ENCODE measurements at regions not wholly inside any gene's neighbourhood (a gene's known extent, or its start where the extent isn't known, plus 50 kb on each side); places are given as distances from the start of the nearest gene placed in this dataset.
A peak's percentile ranks its signal among the peaks of the same experiment; 100 is the strongest.
"Not testable (repeated sequence)": the region's sequence is repeated elsewhere in the genome, so short reads cannot be mapped to it uniquely, and the experiment has no call there.

- no peak for DNase-seq (ENCODE audit: low spot score)
Measured at GRCh38 chrX:13518126-13518525, 51.3 kb upstream of the EGFL6 start.

- no peak for DNase-seq (ENCODE audit: low spot score)
Measured at GRCh38 chrX:13515211-13515930, 54.0 kb upstream of the EGFL6 start.

- no peak for DNase-seq (ENCODE audit: low spot score)
Measured at GRCh38 chrX:13511944-13512330, 57.5 kb upstream of the EGFL6 start.

- DNase-seq (ENCODE audit: low spot score), result no peak
Measured at GRCh38 chrX:13511241-13511943, 58.0 kb upstream of the EGFL6 start.

- no peak for DNase-seq (ENCODE audit: low spot score)
Measured at GRCh38 chrX:13507893-13508292, 61.5 kb upstream of the EGFL6 start.

GRCh38 chrX:13506574-13506973 lies 62.8 kb upstream of the EGFL6 start:
- peak; percentile 57 for DNase-seq (ENCODE audit: low spot score)

- no peak for DNase-seq (ENCODE audit: low spot score)
Measured at GRCh38 chrX:13502590-13502989, 66.8 kb upstream of the EGFL6 start.

- DNase-seq (ENCODE audit: low spot score), result no peak
Measured at GRCh38 chrX:13499736-13500135, 69.7 kb upstream of the EGFL6 start.

GRCh38 chrX:13498238-13498637 lies 71.2 kb upstream of the EGFL6 start:
- DNase-seq (ENCODE audit: low spot score), result no peak

- DNase-seq (ENCODE audit: low spot score), result no peak
Measured at GRCh38 chrX:13495232-13495631, 74.2 kb upstream of the EGFL6 start.

- no peak for DNase-seq (ENCODE audit: low spot score)
Measured at GRCh38 chrX:13494562-13494961, 74.8 kb upstream of the EGFL6 start.

GRCh38 chrX:13493659-13494058 lies 75.7 kb upstream of the EGFL6 start:
- no peak for DNase-seq (ENCODE audit: low spot score)

- DNase-seq (ENCODE audit: low spot score), result no peak
Measured at GRCh38 chrX:13492286-13492685, 77.1 kb upstream of the EGFL6 start.

GRCh38 chrX:13491061-13491460 lies 78.3 kb upstream of the EGFL6 start:
- no peak for DNase-seq (ENCODE audit: low spot score)

GRCh38 chrX:13489454-13489853 lies 79.9 kb upstream of the EGFL6 start:
- no peak for DNase-seq (ENCODE audit: low spot score)

GRCh38 chrX:13487731-13488505 lies 81.5 kb upstream of the EGFL6 start:
- peak; percentile 48 for DNase-seq (ENCODE audit: low spot score)

GRCh38 chrX:13485167-13485566 lies 84.2 kb upstream of the EGFL6 start:
- no peak for DNase-seq (ENCODE audit: low spot score)

- no peak for DNase-seq (ENCODE audit: low spot score)
Measured at GRCh38 chrX:13483773-13484172, 85.6 kb upstream of the EGFL6 start.

GRCh38 chrX:13482746-13483541 lies 86.5 kb upstream of the EGFL6 start:
- no peak for DNase-seq (ENCODE audit: low spot score)

- not testable (repeated sequence) for DNase-seq (ENCODE audit: low spot score)
Measured at GRCh38 chrX:13480780-13481179, 88.6 kb upstream of the EGFL6 start.

GRCh38 chrX:13479452-13479813 lies 90.0 kb upstream of the EGFL6 start:
- no peak for DNase-seq (ENCODE audit: low spot score)

GRCh38 chrX:13478740-13479451 lies 90.5 kb upstream of the EGFL6 start:
- no peak for DNase-seq (ENCODE audit: low spot score)
